HCT116 (cell line): ENCODE measurements at regions not wholly inside any gene's neighbourhood (a gene's known extent, or its start where the extent isn't known, plus 50 kb on each side); places are given as distances from the start of the nearest gene placed in this dataset.

ENCODE experiments used
- ATAC-seq: fragments of 200-7000 bp; cut with Tn5 transposase; 2 replicates; pipeline ENCODE4 v1.9.1; 2020; ENCODE audit warnings: mild to moderate bottlenecking, moderate library complexity
- BruUV-seq: library from RNA; stranded (reverse); fragments of 400-500 nt; replicated peaks from 2 replicates; lab custom pipeline; 2021; lab: Mats Ljungman, UMichigan
- CTCF ChIA-PET: fragments of 300-600 bp; sonication (Branson Sonifier 250); formaldehyde crosslinking; loops from one replicate; lab custom pipeline; 2021; ENCODE audit warnings: antibody characterized with exemption; lab: Charles Lee
- POLR2A ChIA-PET: fragments of 300-600, 350-600 bp; sonication (Branson Sonifier 250); formaldehyde crosslinking; loops from one replicate; lab custom pipeline; 2021; ENCODE audit warnings: antibody characterized with exemption; lab: Charles Lee
- RAD21 ChIA-PET, 2 experiments: fragments of 300-600 bp; sonication (Branson Sonifier 250); formaldehyde crosslinking; loops; one replicate each; lab custom pipeline; 2023; ENCODE audit warnings: low total read pairs in 2 of 2; ENCODE audit not compliant: uncharacterized antibody in 2 of 2, unreplicated experiment in 2 of 2, low non-redundant PET in 1 of 2; lab: Charles Lee
- DNase-seq: peaks from one replicate; pipeline ENCODE4 v3.0.0-alpha.2; 2010; ENCODE audit warnings: low read depth, low spot score
- H2AFZ ChIP-seq: fragments of 200-600 bp; shearing (Covaris generic), sonication (generic); 2 replicates; pipeline ENCODE4 v1.6.1; 2017; ENCODE audit warnings: low read depth, mixed run types, mixed read lengths, antibody characterized with exemption, low read length; ENCODE audit not compliant: poor library complexity, severe bottlenecking
- H3K27ac ChIP-seq: 2 replicates; pipeline ENCODE4 v1.5.1; 2012; ENCODE audit warnings: low read depth, low read length
- H3K27me3 ChIP-seq: fragments of 200-600 bp; sonication (generic); 2 replicates; pipeline ENCODE4 v1.6.1; 2016; ENCODE audit warnings: mixed run types, low read length, mixed read lengths; ENCODE audit not compliant: insufficient read depth
- H3K36me3 ChIP-seq, 2 experiments: fragments of 200-500 bp in 1 of 2; fragments of 200-600 bp in 1 of 2; sonication (Bioruptor generic) in 1 of 2; sonication (generic) in 1 of 2; 2 replicates each; pipeline versions ENCODE4 v1.5.1 to v1.6.1; 2014 to 2016; ENCODE audit warnings: low read length in 2 of 2, inconsistent platforms in 1 of 2, mixed read lengths in 1 of 2, mixed run types in 1 of 2; ENCODE audit not compliant: insufficient read depth in 2 of 2, control insufficient read depth in 1 of 2
- H3K4me1 ChIP-seq, 2 experiments: fragments of 200-600 bp in 1 of 2; sonication (generic) in 1 of 2; 2 replicates each; pipeline versions ENCODE4 v1.5.1 to v1.6.1; 2012 to 2017; ENCODE audit warnings: low read length in 2 of 2, inconsistent platforms in 1 of 2, mild to moderate bottlenecking in 1 of 2, mixed read lengths in 1 of 2, mixed run types in 1 of 2, moderate library complexity in 1 of 2; ENCODE audit not compliant: insufficient read depth in 2 of 2, control insufficient read depth in 1 of 2
- H3K4me2 ChIP-seq: fragments of 200-600 bp; sonication (generic); 2 replicates; pipeline ENCODE4 v1.6.1; 2017; ENCODE audit warnings: mixed run types, low read length, mixed read lengths
- H3K4me3 ChIP-seq, 2 experiments: fragments of 200-600 bp in 1 of 2; sonication (generic) in 1 of 2; replicated peaks in 1 of 2; 2 replicates each; pipeline ENCODE4 v1.5.1; 2011 to 2016; ENCODE audit warnings: low read length in 2 of 2, control low read depth in 1 of 2, low read depth in 1 of 2, mild to moderate bottlenecking in 1 of 2, mixed read lengths in 1 of 2, mixed run types in 1 of 2
- H3K79me2 ChIP-seq: fragments of 200-600 bp; sonication (generic); 2 replicates; pipeline ENCODE4 v1.6.1; 2017; ENCODE audit warnings: mild to moderate bottlenecking, mixed run types, low read length, moderate library complexity, mixed read lengths; ENCODE audit not compliant: insufficient read depth
- H3K9ac ChIP-seq: fragments of 200-600 bp; sonication (generic); 2 replicates; pipeline ENCODE4 v1.6.1; 2016; ENCODE audit warnings: low read length, mixed read lengths
- H3K9me2 ChIP-seq: fragments of 200-600 bp; sonication (generic), shearing (Covaris generic); 2 replicates; pipeline ENCODE4 v1.6.1; 2017; ENCODE audit warnings: mixed run types, mild to moderate bottlenecking, moderate library complexity; ENCODE audit not compliant: insufficient read depth
- H3K9me3 ChIP-seq, 2 experiments: fragments of 200-500 bp in 1 of 2; fragments of 200-600 bp in 1 of 2; sonication (Bioruptor generic) in 1 of 2; sonication (generic) in 1 of 2; 2 replicates each; pipeline ENCODE4 v1.6.1; 2014 to 2017; ENCODE audit warnings: low read length in 2 of 2, mixed read lengths in 2 of 2, inconsistent platforms in 1 of 2, low read depth in 1 of 2, mild to moderate bottlenecking in 1 of 2, mixed run types in 1 of 2, moderate library complexity in 1 of 2; ENCODE audit not compliant: control insufficient read depth in 1 of 2, insufficient read depth in 1 of 2
- H4K20me1 ChIP-seq: fragments of 200-600 bp; sonication (generic), shearing (Covaris generic); 2 replicates; pipeline ENCODE4 v1.6.1; 2017; ENCODE audit warnings: mixed run types, mild to moderate bottlenecking, moderate library complexity; ENCODE audit not compliant: insufficient read depth
- ATF3 ChIP-seq: IDR thresholded peaks from 2 replicates; pipeline ENCODE4 v1.6.1; 2012
- CBX3 ChIP-seq: IDR thresholded peaks from 2 replicates; pipeline ENCODE4 v1.6.1; 2012; ENCODE audit warnings: low read depth
- CEBPB ChIP-seq: IDR thresholded peaks from 2 replicates; pipeline ENCODE4 v1.6.1; 2012; ENCODE audit warnings: low read depth
- FOSL1 ChIP-seq: IDR thresholded peaks from 2 replicates; pipeline ENCODE4 v1.6.1; 2012; ENCODE audit warnings: low read depth
- POLR2AphosphoS5 ChIP-seq: IDR thresholded peaks from 2 replicates; pipeline ENCODE4 v1.6.1; 2011; ENCODE audit warnings: mild to moderate bottlenecking, low read depth, low read length, moderate library complexity
- RAD21 ChIP-seq: IDR thresholded peaks from 2 replicates; pipeline ENCODE4 v1.6.1; 2012; ENCODE audit warnings: low read depth, mild to moderate bottlenecking
- REST ChIP-seq: IDR thresholded peaks from 2 replicates; pipeline ENCODE4 v1.6.1; 2012; ENCODE audit warnings: low read depth
- SIN3A ChIP-seq: IDR thresholded peaks from 2 replicates; pipeline ENCODE4 v1.6.1; 2012; ENCODE audit warnings: low read depth
- YY1 ChIP-seq: IDR thresholded peaks from 2 replicates; pipeline ENCODE4 v1.6.1; 2011; ENCODE audit warnings: low read length, low read depth, moderate library complexity, mild to moderate bottlenecking; ENCODE audit not compliant: insufficient replicate concordance; ENCODE audit errors: extremely low read depth
- ZBTB33 ChIP-seq: IDR thresholded peaks from 2 replicates; pipeline ENCODE4 v1.6.1; 2011; ENCODE audit warnings: mild to moderate bottlenecking, low read length, moderate library complexity; ENCODE audit not compliant: insufficient replicate concordance; ENCODE audit errors: extremely low read depth
- ZNF274 ChIP-seq: fragments of 200-500 bp; sonication (Bioruptor generic); IDR thresholded peaks from 2 replicates; pipeline ENCODE4 v1.6.1; 2014; ENCODE audit warnings: mild to moderate bottlenecking, low read depth, low read length, inconsistent platforms
- intact Hi-C: fragments of 100-400 bp; cut with micrococcal nuclease; formaldehyde crosslinking; loops from 2 replicates; pipeline ENCODE4 v1.10.0; 2022

GRCh38 chr6:153882411-153882810, 156.6 kb upstream of the OPRM1 start:
- Histone ChIP-seq H3K27ac (no peak overlapping the region), H3K4me2 (no peak overlapping the region), H3K4me3 (no peak overlapping the region), H3K9me2 (no peaks in the 10 kb centered on the region), H2AFZ (no peak overlapping the region), H3K4me1 (no peaks in the 10 kb centered on the region), H3K9me3 (no peaks in the 10 kb centered on the region), H3K27me3 (no peaks in the 10 kb centered on the region), H3K36me3 (no peaks in the 10 kb centered on the region), H3K79me2 (no peaks in the 10 kb centered on the region), H3K9ac (no peak overlapping the region), H4K20me1 (no peaks in the 10 kb centered on the region)
- intact Hi-C loops, result no loop called here
- no peak for ATAC-seq
- no TSS peak for BruUV-seq
- POLR2A ChIA-PET, result no interaction called here
- DNase-seq, result no peak
- no peak for TF ChIP-seq REST
- CTCF ChIA-PET, result no interaction called here
- RAD21 ChIA-PET, result no interaction called here

- H3K4me2 ChIP-seq, result no peak overlapping the region
- no peak overlapping the region for H2AFZ ChIP-seq
- ATAC-seq (no peak), DNase-seq (no peak)
- no peaks in the 10 kb centered on the region for H3K27me3 ChIP-seq
- intact Hi-C loops, result no loop called here
- no peaks in the 10 kb centered on the region for H3K9me3 ChIP-seq
- no peak overlapping the region for H3K27ac ChIP-seq
- H3K4me1 ChIP-seq, result no peaks in the 10 kb centered on the region
- H3K4me3 ChIP-seq, result no peak overlapping the region
- ChIA-PET RAD21 (no interaction called here), POLR2A (no interaction called here), CTCF (no interaction called here)
- no peaks in the 10 kb centered on the region for H3K36me3 ChIP-seq
- BruUV-seq, result no TSS peak
- H3K79me2 ChIP-seq, result no peaks in the 10 kb centered on the region
- no peak overlapping the region for H3K9ac ChIP-seq
- H4K20me1 ChIP-seq, result no peaks in the 10 kb centered on the region
- H3K9me2 ChIP-seq, result no peaks in the 10 kb centered on the region
- no peak for TF ChIP-seq CEBPB
- TF ChIP-seq RAD21, result no peak
- TF ChIP-seq SIN3A, result no peak
- no peak for TF ChIP-seq ZNF274
- TF ChIP-seq POLR2AphosphoS5, result no peak
- TF ChIP-seq ZBTB33, result no peak
- TF ChIP-seq ATF3, result no peak
- TF ChIP-seq FOSL1, result no peak
- no peak for TF ChIP-seq CBX3
- TF ChIP-seq REST, result no peak
- TF ChIP-seq YY1, result no peak
These were observed 165.5 kb upstream of the OPRM1 start for GRCh38 chr6:153873541-153873940.
